ENCODE measurements at regions not wholly inside any gene's neighbourhood (a gene's known extent, or its start where the extent isn't known, plus 50 kb on each side); places are given as distances from the start of the nearest gene placed in this dataset.

- no peak for TF ChIP-seq CTCF (IDR thresholded peaks at IDR 0.05; ENCODE audit: borderline replicate concordance, insufficient read depth, low read depth, low read length)
- H3K4me3 ChIP-seq (ENCODE audit: low read depth, low read length) = no peak overlapping the region
Measured at GRCh38 chr20:23146181-23146580, 60.1 kb upstream of the CD93 start.

- no peak for TF ChIP-seq CTCF (IDR thresholded peaks at IDR 0.05; ENCODE audit: borderline replicate concordance, insufficient read depth, low read depth, low read length)
- no peak overlapping the region for H3K4me3 ChIP-seq (ENCODE audit: low read depth, low read length)
Measured at GRCh38 chr20:23145281-23145700, 59.2 kb upstream of the CD93 start.

- TF ChIP-seq CTCF (IDR thresholded peaks at IDR 0.05; ENCODE audit: borderline replicate concordance, insufficient read depth, low read depth, low read length) = no peak
- H3K4me3 ChIP-seq (ENCODE audit: low read depth, low read length) = no peak overlapping the region
Measured at GRCh38 chr20:23144856-23145255, 58.7 kb upstream of the CD93 start.

GRCh38 chr20:23143986-23144690 is 58.0 kb upstream of the CD93 start:
- no peak overlapping the region for H3K4me3 ChIP-seq (ENCODE audit: low read depth, low read length)
- TF ChIP-seq CTCF (IDR thresholded peaks at IDR 0.05; ENCODE audit: borderline replicate concordance, insufficient read depth, low read depth, low read length) = no peak

GRCh38 chr20:23143098-23143497 is 57.0 kb upstream of the CD93 start:
- TF ChIP-seq CTCF (IDR thresholded peaks at IDR 0.05; ENCODE audit: borderline replicate concordance, insufficient read depth, low read depth, low read length) = no peak
- no peak overlapping the region for H3K4me3 ChIP-seq (ENCODE audit: low read depth, low read length)

- no peak overlapping the region for H3K4me3 ChIP-seq (ENCODE audit: low read depth, low read length)
- no peak for TF ChIP-seq CTCF (IDR thresholded peaks at IDR 0.05; ENCODE audit: borderline replicate concordance, insufficient read depth, low read depth, low read length)
Measured at GRCh38 chr20:23142162-23143050, 56.3 kb upstream of the CD93 start.
